HTR-8/SVneo (cell line): ENCODE measurements at regions not wholly inside any gene's neighbourhood (a gene's known extent, or its start where the extent isn't known, plus 50 kb on each side); places are given as distances from the start of the nearest gene placed in this dataset.
"Not testable (repeated sequence)": the region's sequence is repeated elsewhere in the genome, so short reads cannot be mapped to it uniquely, and the experiment has no call there.

Source experiments
- DNase-seq: peaks from one replicate; pipeline ENCODE4 v3.0.0; 2011; ENCODE audit warnings: low spot score, mixed read lengths; ENCODE audit not compliant: insufficient read length
- FAIRE-seq: peaks from 2 replicates; lab custom pipeline; 2011; peaks lifted over from hg19 to GRCh38; lab: Jason Lieb, UNC

- DNase-seq (no peak), FAIRE-seq (no peak)
Observed at GRCh38 chr19:30254789-30255188, 117.4 kb upstream of the ZNF536 start.

- no peak for DNase-seq
- no peak for FAIRE-seq
Observed at GRCh38 chr19:30255791-30256495, 116.2 kb upstream of the ZNF536 start.

- FAIRE-seq (no peak), DNase-seq (no peak)
Observed at GRCh38 chr19:30256496-30256850, 115.7 kb upstream of the ZNF536 start.

GRCh38 chr19:30263830-30264381, 108.3 kb upstream of the ZNF536 start:
- DNase-seq (no peak), FAIRE-seq (no peak)

- FAIRE-seq, DNase-seq: not testable (repeated sequence)
Observed at GRCh38 chr19:30265918-30266317, 106.3 kb upstream of the ZNF536 start.

- FAIRE-seq (no peak), DNase-seq (no peak)
Observed at GRCh38 chr19:30266687-30267086, 105.5 kb upstream of the ZNF536 start.

- DNase-seq (no peak), FAIRE-seq (no peak)
Observed at GRCh38 chr19:30267332-30267731, 104.9 kb upstream of the ZNF536 start.

- no peak for DNase-seq
- no peak for FAIRE-seq
Observed at GRCh38 chr19:30268601-30269000, 103.6 kb upstream of the ZNF536 start.

- FAIRE-seq (no peak), DNase-seq (no peak)
Observed at GRCh38 chr19:30269638-30270037, 102.5 kb upstream of the ZNF536 start.

- no peak for DNase-seq
- no peak for FAIRE-seq
Observed at GRCh38 chr19:30271816-30272215, 100.4 kb upstream of the ZNF536 start.

- DNase-seq (no peak), FAIRE-seq (no peak)
Observed at GRCh38 chr19:30272554-30272953, 99.6 kb upstream of the ZNF536 start.

- no peak for FAIRE-seq
- DNase-seq: no peak
Observed at GRCh38 chr19:30273184-30273583, 99.0 kb upstream of the ZNF536 start.

GRCh38 chr19:30274987-30275386, 97.2 kb upstream of the ZNF536 start:
- no peak for FAIRE-seq

GRCh38 chr19:30276011-30276882, 95.9 kb upstream of the ZNF536 start:
- FAIRE-seq (no peak), DNase-seq (no peak)

More at GRCh38 chr19:30274987-30275386, 97.2 kb upstream of the ZNF536 start:
- no peak for DNase-seq

- FAIRE-seq: no peak
- DNase-seq: no peak
Observed at GRCh38 chr19:30276883-30277280, 95.3 kb upstream of the ZNF536 start.

GRCh38 chr19:30277941-30278881, 94.0 kb upstream of the ZNF536 start:
- FAIRE-seq: no peak
- no peak for DNase-seq

GRCh38 chr19:30278882-30279254, 93.3 kb upstream of the ZNF536 start:
- DNase-seq (no peak), FAIRE-seq (no peak)

- no peak for FAIRE-seq
- no peak for DNase-seq
Observed at GRCh38 chr19:30280018-30280417, 92.2 kb upstream of the ZNF536 start.

- DNase-seq (no peak), FAIRE-seq (no peak)
Observed at GRCh38 chr19:30281906-30282305, 90.3 kb upstream of the ZNF536 start.

GRCh38 chr19:30283556-30283955, 88.6 kb upstream of the ZNF536 start:
- FAIRE-seq (no peak), DNase-seq (no peak)
